Daoy (cell line): ENCODE measurements at regions not wholly inside any gene's neighbourhood (a gene's known extent, or its start where the extent isn't known, plus 50 kb on each side); places are given as distances from the start of the nearest gene placed in this dataset.

Experiments used
- DNase-seq: peaks from one replicate; pipeline ENCODE4 v3.0.0-alpha.2; 2015; ENCODE audit warnings: low read depth

- DNase-seq, result no peak
Measured at GRCh38 chr18:43482136-43482535, 204.8 kb upstream of the SYT4 start.

- no peak for DNase-seq
Measured at GRCh38 chr18:43482600-43482999, 205.3 kb upstream of the SYT4 start.

- DNase-seq, result no peak
Measured at GRCh38 chr18:43484710-43485109, 207.4 kb upstream of the SYT4 start.

DNA sequence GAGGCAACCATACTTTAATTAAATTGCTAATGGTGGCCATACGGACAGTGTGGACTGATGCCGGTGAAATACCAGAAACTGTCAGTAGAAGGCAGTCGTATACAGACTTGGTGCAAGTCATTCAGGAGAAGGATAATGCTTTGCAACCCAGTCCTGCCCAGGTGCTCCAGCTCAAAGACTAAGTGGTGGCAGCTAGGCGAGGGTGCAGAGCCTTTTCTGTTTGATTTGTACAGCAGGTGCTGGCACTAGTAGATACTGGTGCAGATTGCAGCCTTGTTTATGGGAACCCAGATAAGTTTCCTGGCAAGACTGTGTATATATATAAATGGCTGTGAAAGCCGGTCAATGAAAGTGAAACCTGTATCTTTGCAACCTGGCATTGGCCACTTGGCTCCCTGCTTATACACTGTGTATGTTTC, 208.3 kb upstream of the SYT4 start:
- DNase-seq, result no peak

GRCh38 chr18:43486462-43486861, 209.2 kb upstream of the SYT4 start:
- no peak for DNase-seq

DNA sequence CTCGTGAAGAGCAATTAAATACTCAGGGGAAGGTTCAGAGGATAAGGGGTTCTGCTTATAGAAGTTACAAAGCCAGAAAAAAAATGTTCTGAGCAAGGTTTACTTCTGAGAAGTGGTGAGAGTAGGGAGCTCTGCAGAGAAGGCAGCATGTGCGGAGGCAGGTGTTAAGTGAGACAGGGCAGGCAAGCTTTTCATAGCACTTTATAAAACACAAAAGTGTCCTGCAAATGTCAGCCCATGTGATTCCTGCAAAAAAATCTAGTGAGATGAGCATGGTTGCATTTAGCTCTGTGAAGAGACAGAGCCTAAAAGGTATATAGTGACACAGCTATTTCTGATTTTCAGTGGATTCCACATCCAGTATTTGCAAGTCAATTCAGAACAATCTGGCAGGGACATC, 223.8 kb upstream of the SYT4 start:
- no peak for DNase-seq

- no peak for DNase-seq
Measured at GRCh38 chr18:43506935-43507334, 229.6 kb upstream of the SYT4 start.

DNA sequence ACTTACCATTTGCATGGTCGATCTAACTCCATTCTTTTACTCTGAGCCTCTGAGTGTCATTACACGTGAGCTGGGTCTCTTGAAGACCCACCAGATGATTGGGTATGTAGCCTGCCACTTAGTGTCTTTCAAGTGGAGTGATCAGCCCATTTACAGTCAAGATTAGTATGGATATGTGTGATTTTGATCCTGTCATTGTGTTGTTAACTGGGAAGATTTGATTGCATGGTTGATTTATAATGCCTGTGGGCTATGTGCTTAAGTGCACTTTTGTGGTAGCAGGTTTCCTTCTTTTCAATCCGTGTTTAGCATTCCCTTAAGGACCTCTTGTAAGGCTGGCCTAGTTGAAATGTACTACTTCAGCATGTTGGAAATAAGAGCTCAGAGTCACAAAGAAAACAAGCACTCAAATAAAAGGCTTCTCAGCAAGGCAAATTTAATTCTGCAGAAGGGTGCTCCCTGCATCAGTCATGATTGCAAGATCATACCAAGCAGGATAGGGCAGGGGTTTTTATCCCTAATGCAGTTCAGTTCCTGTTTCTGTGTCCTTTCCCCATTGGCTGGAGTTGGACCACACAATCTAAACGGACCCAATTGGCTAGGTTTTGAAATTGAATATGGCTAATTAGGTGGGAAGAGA, 230.7 kb upstream of the SYT4 start:
- DNase-seq, result no peak

GRCh38 chr18:43514747-43515146, 237.5 kb upstream of the SYT4 start:
- no peak for DNase-seq

GRCh38 chr18:43515481-43515880, 238.2 kb upstream of the SYT4 start:
- DNase-seq, result no peak

GRCh38 chr18:43524260-43524659, 247.0 kb upstream of the SYT4 start:
- DNase-seq, result no peak

DNA sequence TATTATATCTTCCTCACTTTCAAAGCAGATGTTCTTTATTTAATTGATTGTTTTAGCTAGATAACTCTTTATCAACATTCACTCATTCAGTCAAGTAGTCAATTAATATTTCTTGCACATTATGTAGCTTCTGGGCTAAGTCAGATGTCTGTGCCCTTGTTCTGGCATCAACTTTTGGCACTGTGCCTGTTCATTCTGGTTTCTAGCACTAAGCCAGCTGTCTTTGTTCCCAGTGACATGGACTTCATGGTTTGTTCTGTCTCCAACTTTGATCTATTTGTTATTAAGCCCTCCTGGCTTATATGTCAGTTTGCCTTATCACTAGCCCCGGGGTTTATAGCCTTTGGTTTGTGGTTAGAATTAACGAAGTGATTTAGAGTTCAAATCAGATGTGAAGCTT, 247.9 kb upstream of the SYT4 start:
- DNase-seq, result no peak

DNA sequence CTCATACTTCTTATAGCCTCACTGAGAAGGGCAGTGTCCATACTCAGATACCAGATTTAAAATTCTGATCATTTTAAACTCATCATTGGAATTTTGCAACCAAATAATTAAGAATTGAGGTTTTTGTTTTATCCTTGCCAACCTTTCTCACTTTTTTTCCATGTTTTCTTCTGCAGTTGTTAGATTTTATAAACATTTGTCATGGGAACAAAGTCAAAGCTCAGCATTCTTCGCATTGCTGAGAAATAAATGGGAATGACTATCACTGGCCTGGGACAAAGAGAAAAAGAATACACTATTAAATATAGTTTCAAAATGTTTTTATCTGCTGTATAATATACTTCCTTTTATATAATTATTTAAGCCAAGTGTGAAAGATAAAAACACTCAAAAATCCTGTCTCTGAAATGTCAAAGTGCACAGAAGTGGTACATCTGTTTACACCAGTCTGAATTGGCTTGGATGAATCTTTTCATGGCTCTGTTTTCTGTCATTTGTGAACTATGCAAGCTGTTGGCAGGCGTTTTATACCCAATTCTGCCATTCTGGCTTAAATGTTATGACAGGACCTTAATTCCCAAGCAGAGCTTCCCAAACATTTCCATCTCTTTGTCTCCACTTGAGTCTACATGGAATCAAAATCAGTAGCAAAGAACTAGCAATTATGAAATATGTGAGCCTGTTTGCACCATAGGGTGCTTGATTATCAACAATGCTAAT, 249.3 kb upstream of the SYT4 start:
- no peak for DNase-seq

GRCh38 chr18:43531438-43531837, 254.1 kb upstream of the SYT4 start:
- no peak for DNase-seq

DNA sequence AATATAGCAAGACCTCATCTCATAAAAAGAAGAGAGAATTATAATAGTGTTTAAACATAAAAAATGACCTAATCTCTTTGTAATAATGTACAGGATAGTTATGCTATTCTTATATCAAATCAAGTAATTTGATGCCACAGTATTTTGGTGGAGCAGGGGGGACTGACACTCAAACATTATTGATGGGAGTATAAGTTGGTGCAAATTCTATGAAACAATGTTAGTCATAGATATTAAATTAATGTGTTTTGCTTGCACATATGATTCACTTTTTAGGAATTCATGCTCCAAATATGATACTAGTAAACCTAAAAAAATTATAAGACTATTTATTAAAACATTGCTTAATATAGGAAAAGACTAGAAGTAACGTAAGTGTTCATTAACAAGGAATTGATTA, 256.1 kb upstream of the SYT4 start:
- DNase-seq, result no peak

DNA sequence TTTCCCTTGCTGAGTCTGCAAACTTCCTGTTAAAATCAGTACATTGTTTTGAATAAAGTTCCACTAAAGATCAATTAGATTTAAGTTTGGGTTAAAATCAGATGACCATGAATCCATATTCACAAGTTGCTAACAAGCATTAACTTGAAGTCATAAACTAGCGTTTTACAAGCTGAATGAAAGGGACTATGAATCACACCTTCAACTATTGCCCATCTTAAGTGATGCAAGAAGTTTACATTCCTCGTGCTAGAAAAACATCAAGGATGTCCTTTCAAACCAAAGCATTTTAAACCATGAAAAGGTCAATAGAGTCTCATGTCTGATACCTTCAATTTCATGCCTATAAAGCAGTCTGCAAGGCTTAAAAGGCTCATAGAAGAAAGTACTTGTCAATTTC, 257.2 kb upstream of the SYT4 start:
- no peak for DNase-seq

GRCh38 chr18:43539862-43540261, 262.6 kb upstream of the SYT4 start:
- DNase-seq, result no peak

DNA sequence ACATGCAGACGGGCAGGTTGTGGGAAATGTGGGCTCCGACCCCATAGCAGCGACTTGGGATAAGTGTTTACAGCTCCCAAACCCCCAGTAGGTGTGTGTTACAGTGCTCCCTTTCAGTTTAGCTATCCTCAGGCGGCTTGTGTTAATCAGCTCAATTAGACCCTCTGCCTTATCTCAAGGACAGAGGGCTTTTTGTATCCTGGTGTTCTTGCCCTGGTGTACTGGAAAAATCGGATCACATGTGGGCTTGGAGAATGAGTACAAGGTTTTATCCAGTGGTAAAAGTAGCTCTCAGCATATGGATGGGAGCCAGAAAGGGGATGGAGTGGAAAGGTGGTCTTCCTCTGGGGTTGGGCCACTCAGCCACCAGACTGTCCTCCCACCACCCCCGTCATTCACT, 264.7 kb upstream of the SYT4 start:
- no peak for DNase-seq

GRCh38 chr18:43543236-43543635, 265.9 kb upstream of the SYT4 start:
- DNase-seq, result no peak

GRCh38 chr18:43547456-43547855, 270.2 kb upstream of the SYT4 start:
- DNase-seq, result no peak

GRCh38 chr18:43559507-43559906, 282.2 kb upstream of the SYT4 start:
- DNase-seq, result no peak

GRCh38 chr18:43563780-43564179, 286.5 kb upstream of the SYT4 start:
- no peak for DNase-seq

DNA sequence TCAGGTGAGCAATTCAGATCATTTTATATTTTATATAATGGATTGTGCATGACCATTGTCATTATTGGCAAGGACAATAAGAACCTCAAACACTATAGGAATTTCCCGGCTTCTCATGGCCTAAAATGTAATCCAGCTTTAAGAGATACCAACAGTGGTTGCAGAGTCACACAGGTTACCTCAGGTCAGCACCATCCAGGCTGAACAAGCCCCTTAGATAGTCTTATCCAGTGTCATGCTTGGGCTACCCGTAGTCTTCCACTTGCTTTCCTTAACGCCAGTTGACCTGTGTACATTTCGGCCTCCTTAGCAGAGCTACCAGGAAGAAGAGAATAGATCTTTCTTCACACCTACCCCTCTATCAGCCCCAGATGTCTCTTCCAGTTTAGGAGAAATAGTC, 293.3 kb upstream of the SYT4 start:
- no peak for DNase-seq
